ENCODE measurements at regions not wholly inside any gene's neighbourhood (a gene's known extent, or its start where the extent isn't known, plus 50 kb on each side); places are given as distances from the start of the nearest gene placed in this dataset.

GRCh38 chr2:65943099-65943786 lies 491.7 kb upstream of the MEIS1 start:
- no peak overlapping the region for H3K27ac ChIP-seq (ENCODE audit: extremely low read depth, low read depth, low read length)
- ChIA-PET CTCF (no interaction called here), POLR2A (no interaction called here)
- no peaks in the 10 kb centered on the region for H3K36me3 ChIP-seq (ENCODE audit: control insufficient read depth in 2 of 2, insufficient read depth in 1 of 2, low read length in 2 of 2)
- TF ChIP-seq HOXC10 (CRISPR knock-in tag; IDR thresholded peaks at IDR 0.05) (no peak), ZNF521 (tag by site-specific recombination; IDR thresholded peaks at IDR 0.05) (no peak), ZNF791 (tag by site-specific recombination; IDR thresholded peaks at IDR 0.05) (no peak), ZNF473 (tag by site-specific recombination; IDR thresholded peaks at IDR 0.05) (no peak), ZNF544 (tag by site-specific recombination; IDR thresholded peaks at IDR 0.05) (no peak), ZBTB26 (tag by site-specific recombination; optimal IDR thresholded peaks at IDR 0.05) (no peak), ZNF391 (tag by site-specific recombination; IDR thresholded peaks at IDR 0.05; ENCODE audit: borderline replicate concordance, low read depth) (no peak), ZNF223 (tag by site-specific recombination; IDR thresholded peaks at IDR 0.05) (no peak), IKZF3 (tag by site-specific recombination; IDR thresholded peaks at IDR 0.05) (no peak), ZNF24 (tag by site-specific recombination; IDR thresholded peaks at IDR 0.05) (no peak)
- no peaks in the 10 kb centered on the region for H3K4me1 ChIP-seq (ENCODE audit: control insufficient read depth, insufficient read depth, low read length)
- H3K4me3 ChIP-seq (ENCODE audit: low read depth, low read length): no peak overlapping the region
- no peaks in the 10 kb centered on the region for H3K9me3 ChIP-seq (ENCODE audit: control insufficient read depth, insufficient read depth, low read depth, low read length)

- H3K4me1 ChIP-seq (ENCODE audit: control insufficient read depth, insufficient read depth, low read length): no peaks in the 10 kb centered on the region
- TF ChIP-seq CTCF (tag by site-specific recombination; IDR thresholded peaks at IDR 0.05) (no peak), ZNF558 (tag by site-specific recombination; IDR thresholded peaks at IDR 0.05) (no peak), SCRT2 (tag by site-specific recombination; IDR thresholded peaks at IDR 0.05) (no peak), ZNF768 (tag by site-specific recombination; IDR thresholded peaks at IDR 0.05) (no peak)
- no peak overlapping the region for H3K4me3 ChIP-seq (ENCODE audit: low read depth, low read length)
- H3K9me3 ChIP-seq (ENCODE audit: control insufficient read depth, insufficient read depth, low read depth, low read length): no peaks in the 10 kb centered on the region
- no peak overlapping the region for H3K27ac ChIP-seq (ENCODE audit: extremely low read depth, low read depth, low read length)
- ChIA-PET CTCF (no interaction called here), POLR2A (no interaction called here)
- H3K36me3 ChIP-seq (ENCODE audit: control insufficient read depth in 2 of 2, insufficient read depth in 1 of 2, low read length in 2 of 2): no peaks in the 10 kb centered on the region
These were observed 494.1 kb upstream of the MEIS1 start for GRCh38 chr2:65940856-65941255.

- no peak overlapping the region for H3K4me3 ChIP-seq (ENCODE audit: low read depth, low read length)
- H3K4me1 ChIP-seq (ENCODE audit: control insufficient read depth, insufficient read depth, low read length): no peaks in the 10 kb centered on the region
- H3K27ac ChIP-seq (ENCODE audit: extremely low read depth, low read depth, low read length): no peak overlapping the region
- POLR2A ChIA-PET: no interaction called here
- no peaks in the 10 kb centered on the region for H3K36me3 ChIP-seq (ENCODE audit: control insufficient read depth in 2 of 2, insufficient read depth in 1 of 2, low read length in 2 of 2)
- CTCF ChIA-PET: interaction anchor here (1.1 kb wide), 1 partner anchor 61 kb away, joined by 5 read pairs; no protein-coding TSS in a partner anchor
- H3K9me3 ChIP-seq (ENCODE audit: control insufficient read depth, insufficient read depth, low read depth, low read length): no peaks in the 10 kb centered on the region
- TF ChIP-seq ZNF184 (tag by site-specific recombination; IDR thresholded peaks at IDR 0.05) (no peak), SP7 (tag by site-specific recombination; IDR thresholded peaks at IDR 0.05) (no peak), ZNF837 (tag by site-specific recombination; IDR thresholded peaks at IDR 0.05) (no peak), ZSCAN18 (tag by site-specific recombination; IDR thresholded peaks at IDR 0.05) (no peak), ZXDB (tag by site-specific recombination; IDR thresholded peaks at IDR 0.05) (no peak), ZNF660 (tag by site-specific recombination; IDR thresholded peaks at IDR 0.05) (no peak), ZNF513 (tag by site-specific recombination; IDR thresholded peaks at IDR 0.05) (no peak), SALL2 (tag by site-specific recombination; IDR thresholded peaks at IDR 0.05; ENCODE audit: borderline replicate concordance) (no peak), ZNF280D (tag by site-specific recombination; IDR thresholded peaks at IDR 0.05) (no peak), ZNF501 (tag by site-specific recombination; IDR thresholded peaks at IDR 0.05) (no peak)
These were observed 495.2 kb upstream of the MEIS1 start for GRCh38 chr2:65939687-65940086.
